Activated naive CD8-positive, alpha-beta T cell (primary cell): ENCODE measurements at regions not wholly inside any gene's neighbourhood (a gene's known extent, or its start where the extent isn't known, plus 50 kb on each side); places are given as distances from the start of the nearest gene placed in this dataset.

Source experiments
- H3K27ac Mint-ChIP-seq: one replicate; pipeline ENCODE4 v1.8.0; 2021; ENCODE audit warnings: mixed read lengths
- H3K27me3 Mint-ChIP-seq: one replicate; pipeline ENCODE4 v1.8.0; 2021; ENCODE audit warnings: mixed read lengths
- H3K36me3 Mint-ChIP-seq: one replicate; pipeline ENCODE4 v1.8.0; 2021; ENCODE audit warnings: mixed read lengths
- H3K4me1 Mint-ChIP-seq: one replicate; pipeline ENCODE4 v1.8.0; 2021; ENCODE audit warnings: low read depth, mixed read lengths
- H3K4me3 Mint-ChIP-seq: one replicate; pipeline ENCODE4 v1.8.0; 2021; ENCODE audit warnings: mild to moderate bottlenecking, mixed read lengths
- H3K9me3 Mint-ChIP-seq: one replicate; pipeline ENCODE4 v1.8.0; 2021; ENCODE audit warnings: low read depth, mixed read lengths

GRCh38 chr2:30354621-30355020 is 92.4 kb upstream of the LCLAT1 start:
- Mint-ChIP-seq H3K4me3 (no peak overlapping the region), H3K27me3 (no peaks in the 10 kb centered on the region), H3K4me1 (peaks cover 14% of the 10 kb centered on the region), H3K9me3 (no peaks in the 10 kb centered on the region), H3K36me3 (no peaks in the 10 kb centered on the region), H3K27ac (no peak overlapping the region)

- Mint-ChIP-seq H3K27me3 (no peaks in the 10 kb centered on the region), H3K4me3 (no peak overlapping the region), H3K4me1 (peaks cover 21% of the 10 kb centered on the region), H3K36me3 (no peaks in the 10 kb centered on the region), H3K9me3 (no peaks in the 10 kb centered on the region), H3K27ac (no peak overlapping the region)
Observed at GRCh38 chr2:30355306-30355705, 91.7 kb upstream of the LCLAT1 start.

GRCh38 chr2:30356071-30356470 is 91.0 kb upstream of the LCLAT1 start:
- H3K9me3 Mint-ChIP-seq, result no peaks in the 10 kb centered on the region
- no peak overlapping the region for H3K4me3 Mint-ChIP-seq
- H3K36me3 Mint-ChIP-seq, result no peaks in the 10 kb centered on the region
- peaks cover 28% of the 10 kb centered on the region for H3K4me1 Mint-ChIP-seq
- H3K27me3 Mint-ChIP-seq, result no peaks in the 10 kb centered on the region
- H3K27ac Mint-ChIP-seq, result no peak overlapping the region

GRCh38 chr2:30356776-30357175 is 90.3 kb upstream of the LCLAT1 start:
- Mint-ChIP-seq H3K4me1 (peaks cover 35% of the 10 kb centered on the region), H3K4me3 (no peak overlapping the region), H3K27ac (no peak overlapping the region), H3K9me3 (no peaks in the 10 kb centered on the region), H3K36me3 (no peaks in the 10 kb centered on the region), H3K27me3 (no peaks in the 10 kb centered on the region)

GRCh38 chr2:30358351-30358750 is 88.7 kb upstream of the LCLAT1 start:
- no peaks in the 10 kb centered on the region for H3K36me3 Mint-ChIP-seq
- H3K4me3 Mint-ChIP-seq, result no peak overlapping the region
- no peaks in the 10 kb centered on the region for H3K27me3 Mint-ChIP-seq
- no peaks in the 10 kb centered on the region for H3K9me3 Mint-ChIP-seq
- peaks cover 47% of the 10 kb centered on the region for H3K4me1 Mint-ChIP-seq
- no peak overlapping the region for H3K27ac Mint-ChIP-seq

GRCh38 chr2:30358842-30359241 is 88.2 kb upstream of the LCLAT1 start:
- Mint-ChIP-seq H3K4me1 (peaks cover 49% of the 10 kb centered on the region), H3K27me3 (no peaks in the 10 kb centered on the region), H3K27ac (no peak overlapping the region), H3K4me3 (no peak overlapping the region), H3K9me3 (no peaks in the 10 kb centered on the region), H3K36me3 (no peaks in the 10 kb centered on the region)

- H3K4me1 Mint-ChIP-seq, result peaks cover 51% of the 10 kb centered on the region
- H3K4me3 Mint-ChIP-seq, result no peak overlapping the region
- no peaks in the 10 kb centered on the region for H3K9me3 Mint-ChIP-seq
- peak overlapping the region; percentile 28 for H3K27ac Mint-ChIP-seq
- H3K36me3 Mint-ChIP-seq, result no peaks in the 10 kb centered on the region
- H3K27me3 Mint-ChIP-seq, result no peaks in the 10 kb centered on the region
Observed at GRCh38 chr2:30359644-30360167, 87.3 kb upstream of the LCLAT1 start.

- peak overlapping the region; percentile 39 for H3K4me3 Mint-ChIP-seq
- H3K36me3 Mint-ChIP-seq, result no peaks in the 10 kb centered on the region
- H3K4me1 Mint-ChIP-seq, result peaks cover 66% of the 10 kb centered on the region
- no peaks in the 10 kb centered on the region for H3K9me3 Mint-ChIP-seq
- no peaks in the 10 kb centered on the region for H3K27me3 Mint-ChIP-seq
- H3K27ac Mint-ChIP-seq, result peak overlapping the region; percentile 77
Observed at GRCh38 chr2:30361751-30362394, 85.2 kb upstream of the LCLAT1 start.

- H3K4me3 Mint-ChIP-seq, result peak overlapping the region; percentile 39
- no peaks in the 10 kb centered on the region for H3K36me3 Mint-ChIP-seq
- H3K4me1 Mint-ChIP-seq, result peaks cover 73% of the 10 kb centered on the region
- H3K27me3 Mint-ChIP-seq, result no peaks in the 10 kb centered on the region
- H3K9me3 Mint-ChIP-seq, result no peaks in the 10 kb centered on the region
- peak overlapping the region; percentile 77 for H3K27ac Mint-ChIP-seq
Observed at GRCh38 chr2:30362468-30363081, 84.5 kb upstream of the LCLAT1 start.

GRCh38 chr2:30363406-30363805 is 83.6 kb upstream of the LCLAT1 start:
- no peak overlapping the region for H3K4me3 Mint-ChIP-seq
- H3K27ac Mint-ChIP-seq, result peak overlapping the region; percentile 77
- no peaks in the 10 kb centered on the region for H3K9me3 Mint-ChIP-seq
- H3K27me3 Mint-ChIP-seq, result no peaks in the 10 kb centered on the region
- no peaks in the 10 kb centered on the region for H3K36me3 Mint-ChIP-seq
- H3K4me1 Mint-ChIP-seq, result peaks cover 73% of the 10 kb centered on the region

GRCh38 chr2:30365201-30365600 is 81.8 kb upstream of the LCLAT1 start:
- Mint-ChIP-seq H3K9me3 (no peaks in the 10 kb centered on the region), H3K27me3 (no peaks in the 10 kb centered on the region), H3K4me1 (peaks cover 60% of the 10 kb centered on the region), H3K27ac (no peak overlapping the region), H3K4me3 (no peak overlapping the region), H3K36me3 (no peaks in the 10 kb centered on the region)

GRCh38 chr2:30366199-30366691 is 80.8 kb upstream of the LCLAT1 start:
- no peak overlapping the region for H3K4me3 Mint-ChIP-seq
- H3K36me3 Mint-ChIP-seq, result no peaks in the 10 kb centered on the region
- H3K4me1 Mint-ChIP-seq, result peaks cover 54% of the 10 kb centered on the region
- peak overlapping the region; percentile 74 for H3K27ac Mint-ChIP-seq
- H3K27me3 Mint-ChIP-seq, result no peaks in the 10 kb centered on the region
- H3K9me3 Mint-ChIP-seq, result no peaks in the 10 kb centered on the region

- H3K9me3 Mint-ChIP-seq, result no peaks in the 10 kb centered on the region
- no peaks in the 10 kb centered on the region for H3K36me3 Mint-ChIP-seq
- H3K27ac Mint-ChIP-seq, result no peak overlapping the region
- H3K4me3 Mint-ChIP-seq, result no peak overlapping the region
- no peaks in the 10 kb centered on the region for H3K27me3 Mint-ChIP-seq
- H3K4me1 Mint-ChIP-seq, result peaks cover 51% of the 10 kb centered on the region
Observed at GRCh38 chr2:30367232-30368070, 79.6 kb upstream of the LCLAT1 start.

GRCh38 chr2:30368258-30368657 is 78.8 kb upstream of the LCLAT1 start:
- Mint-ChIP-seq H3K27me3 (no peaks in the 10 kb centered on the region), H3K4me1 (peaks cover 48% of the 10 kb centered on the region), H3K9me3 (no peaks in the 10 kb centered on the region), H3K27ac (no peak overlapping the region), H3K4me3 (no peak overlapping the region), H3K36me3 (no peaks in the 10 kb centered on the region)
